SK-N-SH (cell line): ENCODE measurements at regions not wholly inside any gene's neighbourhood (a gene's known extent, or its start where the extent isn't known, plus 50 kb on each side); places are given as distances from the start of the nearest gene placed in this dataset.

Experiments
- EZH2phosphoT487 ChIP-seq: fragments of 200-600 bp; sonication (generic); IDR thresholded peaks from 2 replicates; pipeline ENCODE4 v1.6.1; 2017; ENCODE audit warnings: low read depth, mixed run types, mild to moderate bottlenecking, antibody characterized with exemption, moderate library complexity, borderline replicate concordance
- FOSL2 ChIP-seq: IDR thresholded peaks from 2 replicates; pipeline ENCODE4 v1.4.0; 2012; ENCODE audit warnings: low read depth, mild to moderate bottlenecking, moderate library complexity, borderline replicate concordance
- MXI1 ChIP-seq: IDR thresholded peaks from 2 replicates; pipeline ENCODE4 v1.6.1; 2012; ENCODE audit warnings: mild to moderate bottlenecking, low read depth, low read length, improper control_type of control experiment
- NFIC ChIP-seq: IDR thresholded peaks from 2 replicates; pipeline ENCODE4 v1.4.0; 2012; ENCODE audit warnings: borderline replicate concordance
- NRF1 ChIP-seq: IDR thresholded peaks from 2 replicates; pipeline ENCODE4 v1.6.1; 2012; ENCODE audit warnings: low read depth, mild to moderate bottlenecking, low read length
- POLR2AphosphoS5 ChIP-seq: IDR thresholded peaks from 2 replicates; pipeline ENCODE4 v1.6.1; 2012; ENCODE audit warnings: low read depth, low read length
- RAD21 ChIP-seq: IDR thresholded peaks from 2 replicates; pipeline ENCODE4 v1.6.1; 2012; ENCODE audit warnings: mild to moderate bottlenecking, low read length
- SIN3A ChIP-seq: IDR thresholded peaks from 2 replicates; pipeline ENCODE4 v1.6.1; 2012; ENCODE audit warnings: low read depth, mild to moderate bottlenecking, low read length, moderate library complexity, borderline replicate concordance
- TAF1 ChIP-seq: IDR thresholded peaks from 2 replicates; pipeline ENCODE4 v1.6.1; 2012; ENCODE audit warnings: low read depth, mild to moderate bottlenecking, low read length, moderate library complexity, borderline replicate concordance
- TF ChIP-seq, protein P1 (sequence below): fragments of 150-350 bp; IDR thresholded peaks from 2 replicates; pipeline ENCODE4 v1.6.1; 2017; ENCODE audit warnings: antibody characterized with exemption, low read length, low read depth, borderline replicate concordance
- TF ChIP-seq, protein P2 (sequence below): fragments of 200-600 bp; sonication (generic); IDR thresholded peaks from 2 replicates; pipeline ENCODE4 v1.6.1; 2017; ENCODE audit warnings: antibody characterized with exemption, mild to moderate bottlenecking, moderate library complexity
- TF ChIP-seq, protein P3 (sequence below): IDR thresholded peaks from 2 replicates; pipeline ENCODE4 v1.4.0; 2012; ENCODE audit warnings: low read depth
- TF ChIP-seq, protein P4 (sequence below): IDR thresholded peaks from 2 replicates; pipeline ENCODE4 v1.4.0; 2012; ENCODE audit warnings: low read depth, borderline replicate concordance

DNA sequence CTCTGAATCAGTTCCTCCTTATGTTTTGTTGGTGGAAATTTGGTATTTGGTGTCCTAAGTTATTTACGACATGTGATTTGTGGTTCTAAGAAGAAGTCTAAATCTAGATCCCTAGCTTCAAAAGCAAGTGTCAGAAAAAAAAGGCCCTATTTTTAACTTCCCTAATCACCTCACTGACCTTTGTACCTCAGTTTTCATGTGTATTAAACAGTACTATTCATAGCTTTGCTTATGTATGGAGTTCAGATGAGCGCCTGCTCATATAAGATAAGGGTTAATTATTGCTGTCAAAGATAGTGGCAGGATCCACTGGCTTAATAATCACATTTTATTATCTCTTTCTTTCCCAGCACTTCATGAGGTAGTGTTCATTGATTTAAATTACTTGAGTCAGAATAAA is 318.2 kb downstream of the PARP8 start:
- no peak for TF ChIP-seq NFIC
- TF ChIP-seq POLR2AphosphoS5 = no peak
- no peak for TF ChIP-seq NRF1
- TF ChIP-seq, protein P1, sequence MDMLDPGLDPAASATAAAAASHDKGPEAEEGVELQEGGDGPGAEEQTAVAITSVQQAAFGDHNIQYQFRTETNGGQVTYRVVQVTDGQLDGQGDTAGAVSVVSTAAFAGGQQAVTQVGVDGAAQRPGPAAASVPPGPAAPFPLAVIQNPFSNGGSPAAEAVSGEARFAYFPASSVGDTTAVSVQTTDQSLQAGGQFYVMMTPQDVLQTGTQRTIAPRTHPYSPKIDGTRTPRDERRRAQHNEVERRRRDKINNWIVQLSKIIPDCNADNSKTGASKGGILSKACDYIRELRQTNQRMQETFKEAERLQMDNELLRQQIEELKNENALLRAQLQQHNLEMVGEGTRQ = no peak
- TF ChIP-seq, protein P2, sequence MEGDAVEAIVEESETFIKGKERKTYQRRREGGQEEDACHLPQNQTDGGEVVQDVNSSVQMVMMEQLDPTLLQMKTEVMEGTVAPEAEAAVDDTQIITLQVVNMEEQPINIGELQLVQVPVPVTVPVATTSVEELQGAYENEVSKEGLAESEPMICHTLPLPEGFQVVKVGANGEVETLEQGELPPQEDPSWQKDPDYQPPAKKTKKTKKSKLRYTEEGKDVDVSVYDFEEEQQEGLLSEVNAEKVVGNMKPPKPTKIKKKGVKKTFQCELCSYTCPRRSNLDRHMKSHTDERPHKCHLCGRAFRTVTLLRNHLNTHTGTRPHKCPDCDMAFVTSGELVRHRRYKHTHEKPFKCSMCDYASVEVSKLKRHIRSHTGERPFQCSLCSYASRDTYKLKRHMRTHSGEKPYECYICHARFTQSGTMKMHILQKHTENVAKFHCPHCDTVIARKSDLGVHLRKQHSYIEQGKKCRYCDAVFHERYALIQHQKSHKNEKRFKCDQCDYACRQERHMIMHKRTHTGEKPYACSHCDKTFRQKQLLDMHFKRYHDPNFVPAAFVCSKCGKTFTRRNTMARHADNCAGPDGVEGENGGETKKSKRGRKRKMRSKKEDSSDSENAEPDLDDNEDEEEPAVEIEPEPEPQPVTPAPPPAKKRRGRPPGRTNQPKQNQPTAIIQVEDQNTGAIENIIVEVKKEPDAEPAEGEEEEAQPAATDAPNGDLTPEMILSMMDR = no peak
- TF ChIP-seq, protein P3, sequence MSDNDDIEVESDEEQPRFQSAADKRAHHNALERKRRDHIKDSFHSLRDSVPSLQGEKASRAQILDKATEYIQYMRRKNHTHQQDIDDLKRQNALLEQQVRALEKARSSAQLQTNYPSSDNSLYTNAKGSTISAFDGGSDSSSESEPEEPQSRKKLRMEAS = no peak
- no peak for TF ChIP-seq FOSL2
- TF ChIP-seq, protein P4, sequence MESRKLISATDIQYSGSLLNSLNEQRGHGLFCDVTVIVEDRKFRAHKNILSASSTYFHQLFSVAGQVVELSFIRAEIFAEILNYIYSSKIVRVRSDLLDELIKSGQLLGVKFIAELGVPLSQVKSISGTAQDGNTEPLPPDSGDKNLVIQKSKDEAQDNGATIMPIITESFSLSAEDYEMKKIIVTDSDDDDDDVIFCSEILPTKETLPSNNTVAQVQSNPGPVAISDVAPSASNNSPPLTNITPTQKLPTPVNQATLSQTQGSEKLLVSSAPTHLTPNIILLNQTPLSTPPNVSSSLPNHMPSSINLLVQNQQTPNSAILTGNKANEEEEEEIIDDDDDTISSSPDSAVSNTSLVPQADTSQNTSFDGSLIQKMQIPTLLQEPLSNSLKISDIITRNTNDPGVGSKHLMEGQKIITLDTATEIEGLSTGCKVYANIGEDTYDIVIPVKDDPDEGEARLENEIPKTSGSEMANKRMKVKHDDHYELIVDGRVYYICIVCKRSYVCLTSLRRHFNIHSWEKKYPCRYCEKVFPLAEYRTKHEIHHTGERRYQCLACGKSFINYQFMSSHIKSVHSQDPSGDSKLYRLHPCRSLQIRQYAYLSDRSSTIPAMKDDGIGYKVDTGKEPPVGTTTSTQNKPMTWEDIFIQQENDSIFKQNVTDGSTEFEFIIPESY = no peak
- no peak for TF ChIP-seq TAF1
- no peak for TF ChIP-seq RAD21
- no peak for TF ChIP-seq MXI1
- TF ChIP-seq SIN3A = no peak
- no peak for TF ChIP-seq EZH2phosphoT487
